Small intestine (tissue), 7 donors: ENCODE measurements at regions not wholly inside any gene's neighbourhood (a gene's known extent, or its start where the extent isn't known, plus 50 kb on each side); places are given as distances from the start of the nearest gene placed in this dataset.
"Not testable (repeated sequence)": the region's sequence is repeated elsewhere in the genome, so short reads cannot be mapped to it uniquely, and the experiment has no call there.

Experiments used
- DNase-seq, 2 donors: peaks; one replicate each; pipeline versions ENCODE4 v3.0.0 to v3.0.0-alpha.2; 2013
- FAIRE-seq: peaks from 2 replicates; lab custom pipeline; 2012; peaks lifted over from hg19 to GRCh38; lab: Jason Lieb, UNC
- H3K27ac ChIP-seq, 3 donors: one replicate each; pipeline ENCODE4 v1.5.1; 2013; ENCODE audit warnings: low read length in 2 of 3, mild to moderate bottlenecking in 2 of 3, control low read depth in 1 of 3, inconsistent platforms in 1 of 3, low read depth in 1 of 3, moderate library complexity in 1 of 3
- H3K27me3 ChIP-seq, 3 donors: one replicate each; pipeline ENCODE4 v1.6.1; 2013; ENCODE audit warnings: low read length in 3 of 3, inconsistent platforms in 1 of 3; ENCODE audit not compliant: control insufficient read depth in 3 of 3, insufficient read depth in 3 of 3
- H3K36me3 ChIP-seq, 3 donors: one replicate each; pipeline ENCODE4 v1.6.1; 2013; ENCODE audit warnings: low read length in 3 of 3, inconsistent platforms in 1 of 3, low read depth in 1 of 3, mild to moderate bottlenecking in 1 of 3, moderate library complexity in 1 of 3; ENCODE audit not compliant: control insufficient read depth in 3 of 3, insufficient read depth in 2 of 3
- H3K4me1 ChIP-seq, 3 donors: one replicate each; pipeline ENCODE4 v1.6.1; 2013; ENCODE audit warnings: low read length in 2 of 3, inconsistent platforms in 1 of 3, low read depth in 1 of 3, mild to moderate bottlenecking in 1 of 3, moderate library complexity in 1 of 3; ENCODE audit not compliant: control insufficient read depth in 3 of 3, insufficient read depth in 2 of 3
- H3K4me3 ChIP-seq, 3 donors: one replicate each; pipeline ENCODE4 v1.5.1; 2013; ENCODE audit warnings: low read length in 3 of 3, control low read depth in 1 of 3, inconsistent platforms in 1 of 3, low read depth in 1 of 3, mild to moderate bottlenecking in 1 of 3, moderate library complexity in 1 of 3
- H3K9me3 ChIP-seq, 2 donors: one replicate each; pipeline ENCODE4 v1.6.1; 2013; ENCODE audit warnings: low read depth in 1 of 2, low read length in 1 of 2; ENCODE audit not compliant: control insufficient read depth in 2 of 2, insufficient read depth in 1 of 2
- WGBS, 3 donors: extraction: QIAGEN DNeasy Blood & Tissue Kit; methylation state at CpG; one replicate each; pipeline ENCODE4 v1.1.7; 2013; 5-methylcytosine and 5-hydroxymethylcytosine counted together
- donor health status: healthy with polysubstance abuse.
- donor health status: control.
- donor health status: control.
- donor health status: Bipolar disorder and iron deficiency.
- donor health status: healthy.

DNA sequence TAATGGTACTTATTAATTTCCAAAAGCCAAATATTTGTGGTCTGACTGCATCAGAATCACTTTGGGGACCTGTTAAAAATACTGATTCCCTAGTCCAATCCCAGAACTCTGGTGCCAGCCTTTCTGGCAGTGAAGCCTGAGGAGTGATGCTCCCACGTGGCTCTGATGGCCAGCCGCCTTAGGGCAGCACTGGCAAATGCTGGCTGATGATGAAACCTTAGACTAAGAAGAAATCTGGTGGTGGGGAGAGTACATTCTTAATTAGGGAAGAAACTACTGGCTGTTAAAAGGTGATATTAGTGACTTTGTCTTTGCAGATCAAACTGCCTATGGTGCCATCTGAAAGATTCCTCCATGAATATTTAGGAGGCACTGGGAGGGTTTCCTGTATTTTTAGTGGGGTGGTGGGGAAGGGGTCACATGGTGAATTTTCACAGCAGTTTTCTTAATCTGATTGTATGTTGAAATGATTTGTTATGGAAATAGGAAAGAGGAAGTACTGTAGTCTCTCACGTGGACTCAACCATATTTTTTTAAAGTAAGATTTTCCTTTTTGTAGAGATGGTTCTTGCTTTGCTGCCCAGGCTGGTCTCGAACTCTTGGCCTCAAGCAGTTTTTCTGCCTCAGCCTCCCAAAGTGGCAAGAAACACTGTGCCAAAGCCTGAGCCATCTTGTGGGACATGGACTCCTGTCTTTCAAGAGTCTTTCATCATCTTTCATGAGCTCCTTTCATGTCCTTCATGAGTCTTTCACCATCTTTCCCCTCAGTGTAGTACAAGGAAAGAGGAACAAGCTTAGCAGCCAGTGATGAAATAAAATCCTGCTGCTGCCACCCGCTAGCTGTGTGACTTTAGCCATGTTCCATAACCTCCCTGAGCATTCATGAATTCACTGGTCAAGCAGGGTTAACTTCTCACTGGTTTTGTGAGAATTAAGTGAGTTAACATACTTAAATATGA, 90.8 kb downstream of the ZNF330 start:
- WGBS, 3 donors = 73 to 80% (median 73%) methylated on average over 5 of the region's 5 CpGs

DNA sequence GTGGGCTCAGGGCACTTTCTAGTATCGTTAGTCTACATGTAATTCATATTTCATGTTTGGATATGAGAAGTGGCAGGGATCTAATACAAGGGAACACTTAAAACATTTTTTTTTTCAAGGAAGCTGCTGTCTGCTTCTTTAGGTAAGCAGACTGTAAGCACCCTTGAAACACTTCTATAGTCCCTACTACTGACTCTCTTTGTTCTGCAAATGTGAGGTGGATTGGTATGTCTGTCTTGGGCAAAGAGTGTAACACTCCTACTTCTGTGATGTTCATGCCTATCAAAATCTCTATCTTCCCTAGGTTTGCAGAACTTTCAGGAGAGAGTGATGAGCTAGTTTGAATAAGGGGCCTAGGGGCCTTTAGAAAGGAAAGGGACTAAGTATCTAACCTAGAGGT, 93.9 kb downstream of the ZNF330 start:
- FAIRE-seq (no peak), DNase-seq (no peak)
- Histone ChIP-seq H3K36me3 (no peaks in the 10 kb centered on the region), H3K9me3 (no peaks in the 10 kb centered on the region), H3K4me3 (no peak overlapping the region), H3K27me3 (no peaks in the 10 kb centered on the region), H3K4me1 (no peaks in the 10 kb centered on the region), H3K27ac (no peak overlapping the region)
- 81 to 88% (median 83%) methylated on average over 1 of the region's 1 CpG for WGBS, 3 donors

More for the DNA sequence above, 90.8 kb downstream of the ZNF330 start:
- H3K27me3 ChIP-seq = peaks cover 0 to 4% (median 0%) of the 10 kb centered on the region in 3 donors
- no peaks in the 10 kb centered on the region for H3K36me3 ChIP-seq
- H3K9me3 ChIP-seq = no peaks in the 10 kb centered on the region
- FAIRE-seq (no peak), DNase-seq (no peak)
- no peak overlapping the region for H3K27ac ChIP-seq
- no peak overlapping the region for H3K4me3 ChIP-seq
- no peaks in the 10 kb centered on the region for H3K4me1 ChIP-seq

DNA sequence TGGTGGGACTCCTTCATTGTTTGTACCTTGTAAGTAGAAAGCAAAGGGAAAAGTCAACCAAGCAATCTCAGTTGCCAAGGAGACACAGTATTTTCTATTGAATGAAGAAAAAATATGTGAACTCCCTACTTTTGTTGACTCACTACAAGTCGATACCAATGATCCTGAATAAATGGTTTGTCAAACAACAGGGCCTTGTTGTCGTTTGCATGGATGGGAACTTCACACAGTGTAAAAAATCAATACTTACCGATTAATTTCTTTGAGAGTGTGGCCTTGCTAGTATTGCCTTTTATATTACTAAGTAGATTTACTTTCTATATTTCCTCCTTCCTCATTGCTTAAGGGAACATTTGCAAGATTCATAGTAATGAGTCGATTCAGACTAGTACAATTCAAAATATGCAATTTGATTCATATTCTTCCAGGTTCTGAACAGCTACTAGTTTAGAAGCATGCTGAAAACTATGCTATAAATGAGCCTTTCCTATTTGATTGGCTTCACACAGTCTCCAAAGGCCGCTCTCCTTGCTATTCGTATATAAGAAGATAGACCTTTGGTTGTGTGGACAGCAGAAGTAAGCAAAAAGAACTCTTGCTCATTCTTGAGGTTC, 108.0 kb downstream of the ZNF330 start:
- WGBS, 3 donors = 37 to 70% (median 53%) methylated on average over 6 of the region's 6 CpGs
- H3K4me3 ChIP-seq = no peak overlapping the region
- no peak for DNase-seq

DNA sequence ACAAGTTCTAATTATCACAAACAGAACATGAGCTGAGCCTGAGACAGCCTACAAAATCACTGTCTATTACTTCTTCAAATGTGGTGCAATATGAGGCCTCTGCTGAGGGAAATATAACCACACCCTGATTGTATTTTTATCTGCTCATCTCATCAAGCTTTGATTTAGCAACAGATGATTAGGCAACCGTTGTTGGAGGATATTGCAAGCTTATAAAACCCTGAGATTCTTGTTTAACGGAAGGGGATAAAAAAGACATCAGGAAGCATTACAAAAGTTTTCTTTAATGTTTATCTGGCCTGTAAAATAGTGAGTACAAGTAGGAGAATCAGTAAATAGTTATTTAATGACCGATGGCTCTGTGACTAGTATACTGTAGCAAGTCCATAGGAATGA, 108.5 kb downstream of the ZNF330 start:
- WGBS, 3 donors = 25 to 50% (median 38%) methylated on average over 3 of the region's 3 CpGs
- Histone ChIP-seq H3K4me3 (no peak overlapping the region), H3K27me3 (peaks cover 0 to 3% (median 0%) of the 10 kb centered on the region in 3 donors), H3K36me3 (no peaks in the 10 kb centered on the region), H3K4me1 (no peaks in the 10 kb centered on the region), H3K27ac (no peak overlapping the region), H3K9me3 (no peaks in the 10 kb centered on the region)
- DNase-seq (no peak), FAIRE-seq (no peak)

More for the DNA sequence above, 108.0 kb downstream of the ZNF330 start:
- Histone ChIP-seq H3K36me3 (no peaks in the 10 kb centered on the region), H3K4me1 (no peaks in the 10 kb centered on the region), H3K27ac (no peak overlapping the region), H3K27me3 (peaks cover 0 to 3% (median 0%) of the 10 kb centered on the region in 3 donors), H3K9me3 (no peaks in the 10 kb centered on the region)
- FAIRE-seq = no peak

DNA sequence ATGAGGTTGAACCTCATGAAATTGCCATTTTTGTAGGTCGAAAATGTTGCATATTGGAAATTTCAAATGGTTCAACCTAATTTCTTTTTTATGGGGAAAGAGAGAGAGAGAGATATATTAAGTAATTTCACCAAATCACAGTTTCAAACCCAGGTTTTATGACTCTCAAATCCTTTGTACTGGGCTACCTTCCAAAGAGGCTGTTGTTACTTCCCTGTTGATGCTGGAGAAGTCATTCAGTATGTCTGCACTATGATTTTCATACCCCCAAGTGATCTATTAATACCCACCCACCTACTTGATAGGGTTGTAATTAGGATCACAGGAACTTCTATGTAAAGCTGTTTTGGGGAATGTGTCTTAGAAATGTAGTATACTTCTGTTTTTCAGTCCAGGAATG, 109.9 kb downstream of the ZNF330 start:
- DNase-seq (no peak), FAIRE-seq (no peak)
- no peaks in the 10 kb centered on the region for H3K4me1 ChIP-seq
- H3K27me3 ChIP-seq = peaks cover 0 to 3% (median 3%) of the 10 kb centered on the region in 3 donors
- H3K27ac ChIP-seq = no peak overlapping the region
- H3K4me3 ChIP-seq = no peak overlapping the region
- H3K36me3 ChIP-seq = no peaks in the 10 kb centered on the region
- WGBS, 3 donors = 58 to 82% (median 65%) methylated on average over 1 of the region's 1 CpG
- no peaks in the 10 kb centered on the region for H3K9me3 ChIP-seq

DNA sequence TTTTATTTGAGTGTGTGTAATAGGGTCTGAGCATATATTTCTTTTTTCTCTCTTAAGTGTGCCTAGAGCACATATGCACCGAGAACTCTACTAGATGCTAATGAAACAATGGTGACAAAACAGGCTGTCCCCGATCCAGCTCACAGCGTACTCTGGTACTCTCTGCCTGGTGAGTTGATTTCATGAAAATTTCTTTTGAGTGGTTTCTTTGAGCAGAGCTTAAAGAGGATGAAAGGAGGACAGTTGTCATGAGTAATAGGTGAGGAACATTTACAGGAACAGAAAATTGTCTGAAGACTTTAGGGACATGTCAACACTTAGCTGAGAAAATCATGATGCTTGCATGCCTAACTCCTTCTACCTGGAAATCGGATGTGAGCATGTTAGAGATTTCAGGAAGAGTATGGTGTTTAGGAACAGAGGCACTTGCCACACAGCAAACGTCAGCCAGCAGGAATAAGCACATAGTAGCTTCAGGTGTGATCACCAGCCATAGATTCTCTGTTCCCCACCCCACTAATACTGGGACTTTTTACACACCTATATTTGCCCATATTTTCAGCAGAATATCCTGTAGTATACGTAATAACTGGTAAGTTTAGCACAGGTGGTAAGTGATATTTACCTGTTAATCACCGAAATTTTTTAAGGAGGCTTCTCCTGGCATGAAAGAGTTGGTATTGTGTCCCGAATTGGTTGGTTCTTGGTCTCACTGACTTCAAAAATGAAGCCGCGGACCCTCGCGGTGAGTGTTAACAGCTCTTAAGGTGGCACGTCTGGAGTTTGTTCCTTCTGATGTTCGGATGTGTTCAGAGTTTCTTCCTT, 111.1 kb downstream of the ZNF330 start:
- no peak overlapping the region for H3K27ac ChIP-seq
- no peaks in the 10 kb centered on the region for H3K4me1 ChIP-seq
- 88 to 93% (median 90%) methylated on average over 14 of the region's 14 CpGs for WGBS, 3 donors
- peaks cover 0 to 3% (median 3%) of the 10 kb centered on the region in 3 donors for H3K27me3 ChIP-seq
- no peak overlapping the region for H3K4me3 ChIP-seq
- no peaks in the 10 kb centered on the region for H3K36me3 ChIP-seq
- DNase-seq = no peak
- H3K9me3 ChIP-seq = no peaks in the 10 kb centered on the region
- FAIRE-seq = no peak

DNA sequence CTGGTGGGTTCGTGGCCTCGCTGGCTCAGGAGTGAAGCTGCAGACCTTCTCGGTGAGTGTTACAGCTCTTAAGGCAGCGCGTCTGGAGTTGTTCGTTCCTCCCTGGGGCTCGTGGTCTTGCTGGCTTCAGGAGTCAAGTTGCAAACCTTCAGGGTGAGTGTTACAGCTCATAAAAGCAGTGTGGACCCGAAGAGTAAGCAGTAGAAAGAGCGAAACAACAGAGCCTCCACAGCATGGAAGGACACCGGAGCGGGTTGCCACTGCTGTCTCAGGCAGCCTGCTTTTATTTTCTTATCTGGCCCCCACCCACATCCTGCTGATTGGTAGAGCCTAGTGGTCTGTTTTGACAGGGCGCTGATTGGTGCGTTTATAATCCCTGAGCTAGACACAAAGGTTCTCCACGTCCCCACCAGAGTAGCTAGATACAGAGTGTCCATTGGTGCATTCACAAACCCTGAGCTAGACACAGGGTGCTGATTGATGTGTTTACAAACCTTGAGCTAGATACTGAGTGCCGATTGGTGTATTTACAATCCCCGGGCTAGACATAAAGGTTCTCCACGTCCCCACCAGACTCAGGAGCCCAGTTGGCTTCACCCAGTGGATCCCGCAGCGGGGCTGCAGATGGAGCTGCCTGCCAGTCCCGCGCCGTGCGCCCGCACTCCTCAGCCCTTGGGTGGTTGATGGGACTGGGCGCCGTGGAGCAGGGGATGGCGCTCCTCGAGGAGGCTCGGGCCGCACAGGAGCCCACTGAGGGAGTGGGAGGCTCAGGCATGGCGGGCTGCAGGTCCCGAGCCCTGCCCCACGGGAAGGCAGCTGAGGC, 111.9 kb downstream of the ZNF330 start:
- H3K36me3 ChIP-seq, H3K9me3 ChIP-seq, FAIRE-seq, H3K27ac ChIP-seq, H3K4me1 ChIP-seq, DNase-seq, H3K27me3 ChIP-seq: not testable (repeated sequence)
- peak overlapping the region in 1 of 3 donors; percentile 11 for H3K4me3 ChIP-seq
- WGBS, 3 donors = 73 to 78% (median 73%) methylated on average over 31 to 33 of the region's 33 CpGs
